ENCODE measurements at regions not wholly inside any gene's neighbourhood (a gene's known extent, or its start where the extent isn't known, plus 50 kb on each side); places are given as distances from the start of the nearest gene placed in this dataset.

DNA sequence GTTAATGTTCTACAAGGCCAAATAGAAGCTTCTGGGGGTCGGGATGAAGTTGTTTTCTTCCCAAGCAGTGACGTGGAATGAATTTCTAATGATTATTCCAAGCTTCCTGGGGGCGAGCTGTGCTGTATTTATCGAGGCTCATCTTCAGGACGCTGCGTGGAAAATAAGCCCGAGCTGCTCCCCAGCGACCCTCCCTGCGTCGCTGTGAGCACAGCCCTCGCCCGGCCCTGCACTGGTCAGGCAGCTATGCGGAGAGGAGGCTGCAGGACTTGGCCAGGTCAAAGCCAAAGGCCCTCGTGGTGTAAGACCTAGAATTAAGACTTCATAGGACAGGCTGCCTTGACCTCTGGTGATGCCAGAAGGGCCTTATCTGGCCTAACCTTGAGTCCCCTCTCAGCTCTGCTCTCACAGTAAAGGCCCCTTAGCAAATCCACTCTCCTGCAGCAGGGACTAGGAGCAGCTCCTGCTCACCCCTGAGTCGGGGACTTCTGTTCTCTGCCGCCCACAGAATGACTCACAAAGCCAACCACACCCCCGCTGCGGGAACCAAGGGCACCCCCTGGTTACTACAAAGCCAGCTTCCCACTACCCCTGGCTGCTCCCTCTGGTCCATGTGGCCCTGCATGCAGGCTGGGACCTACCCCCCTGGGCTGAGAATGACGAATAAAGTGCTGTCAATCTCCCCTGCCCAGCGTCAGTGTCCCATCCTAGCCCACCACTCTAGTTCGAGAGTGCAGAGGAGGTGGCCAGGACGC is 501.6 kb downstream of the TCERG1L start:
- FAIRE-seq, result no peak

DNA sequence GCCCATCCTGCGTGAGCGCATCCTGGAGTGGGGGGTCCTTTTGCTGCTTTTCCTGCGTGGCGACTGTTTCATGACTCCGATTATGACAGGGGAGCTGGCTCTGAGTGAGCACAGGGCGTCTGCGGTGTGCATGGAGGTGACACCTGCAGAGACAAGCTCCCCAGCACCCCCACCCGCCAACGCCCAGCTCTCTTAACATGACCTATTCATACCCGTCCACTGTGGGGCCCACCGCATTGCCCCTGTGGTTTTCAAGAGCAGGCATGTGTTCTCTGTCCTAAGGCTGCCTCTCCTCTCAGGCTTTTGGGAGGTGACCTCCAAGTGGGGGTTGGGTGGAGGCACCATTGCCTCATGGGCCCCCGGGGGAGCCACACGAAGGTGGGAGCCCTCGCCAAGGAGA is 500.7 kb downstream of the TCERG1L start:
- no peak for FAIRE-seq

DNA sequence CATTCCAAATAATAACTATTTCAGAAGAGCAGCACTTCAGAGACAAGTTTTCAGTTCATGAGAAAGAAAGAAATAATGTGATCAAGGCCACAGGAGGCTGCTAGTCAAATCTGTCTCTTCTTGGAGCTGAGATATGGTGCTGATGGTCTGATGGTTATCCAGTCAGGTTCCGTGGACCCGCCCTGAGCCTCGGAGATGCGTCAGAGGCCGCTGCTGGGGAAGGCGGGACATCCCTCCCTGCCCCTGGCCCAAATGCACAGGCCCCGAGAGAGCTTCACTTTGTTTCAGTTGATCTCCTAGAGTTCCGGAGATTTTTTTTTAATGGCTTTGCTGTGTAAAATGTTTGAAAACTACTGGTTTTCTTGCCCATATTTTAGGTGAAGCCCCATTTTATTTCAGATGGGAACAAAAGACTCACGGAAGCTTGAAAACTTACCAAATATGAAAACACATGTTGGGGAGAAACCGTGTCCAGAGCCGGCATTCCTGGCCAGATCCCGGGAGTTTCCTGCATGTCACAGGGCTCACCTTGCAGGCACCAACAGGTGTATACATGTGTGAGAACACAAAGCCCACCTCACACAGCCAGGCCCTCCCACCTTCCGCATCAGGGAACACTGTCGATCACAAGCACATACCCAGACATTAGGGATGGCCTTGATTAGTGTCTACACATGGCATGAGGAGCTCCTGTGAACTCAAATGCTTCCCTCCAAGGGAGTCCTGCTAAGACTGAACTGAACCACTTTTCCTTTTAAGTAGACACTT is 499.0 kb downstream of the TCERG1L start:
- no peak for FAIRE-seq

DNA sequence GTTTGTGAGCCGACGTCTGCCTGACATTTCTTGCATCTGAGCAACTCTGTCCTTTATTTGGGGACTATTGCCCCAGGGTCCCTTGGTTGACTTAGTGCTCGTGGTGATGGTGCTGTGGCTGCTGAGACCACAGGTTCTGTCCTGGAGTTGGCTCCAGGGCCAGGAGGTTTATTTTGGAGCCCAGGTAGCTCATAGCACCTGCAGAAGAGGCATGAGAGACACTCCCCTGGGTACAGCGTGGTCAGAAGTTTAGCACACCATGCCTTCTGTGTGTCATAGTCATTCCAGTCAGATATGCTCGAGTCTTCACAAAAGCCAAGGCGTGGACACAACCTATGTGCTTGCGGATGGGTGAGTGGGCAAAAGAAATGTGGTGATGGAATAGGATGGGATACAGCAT is 496.9 kb downstream of the TCERG1L start:
- FAIRE-seq, result no peak

- FAIRE-seq, result no peak
These were observed 495.2 kb downstream of the TCERG1L start for GRCh38 chr10:130816116-130816901.

DNA sequence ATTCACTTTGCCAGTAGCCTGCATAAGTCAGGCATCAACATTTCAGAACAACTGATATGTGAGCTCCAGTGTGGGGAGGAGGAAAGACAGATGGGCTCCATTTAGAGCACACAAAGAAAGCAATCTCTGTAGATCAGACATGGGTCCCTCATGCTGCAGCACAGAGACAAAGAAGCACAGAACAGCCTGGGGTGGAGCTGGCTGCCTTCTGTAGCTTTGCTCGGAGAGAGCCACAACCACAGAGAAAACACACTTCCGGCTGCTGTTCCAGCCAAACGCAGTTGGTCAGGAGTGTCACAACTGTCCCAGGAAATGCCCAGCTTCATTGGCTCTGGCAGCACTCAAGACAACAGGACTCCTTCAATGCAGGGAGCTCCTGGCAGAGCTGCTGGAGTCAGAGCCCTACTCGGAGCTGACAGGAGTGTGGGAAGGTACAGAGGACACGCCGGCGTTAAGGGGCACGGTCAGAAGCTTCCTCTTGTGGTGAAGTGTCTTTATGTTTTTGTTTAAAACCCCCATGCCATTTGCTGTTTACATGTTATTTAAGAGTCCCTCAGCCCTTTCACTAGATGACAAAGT is 494.4 kb downstream of the TCERG1L start:
- no peak for FAIRE-seq

DNA sequence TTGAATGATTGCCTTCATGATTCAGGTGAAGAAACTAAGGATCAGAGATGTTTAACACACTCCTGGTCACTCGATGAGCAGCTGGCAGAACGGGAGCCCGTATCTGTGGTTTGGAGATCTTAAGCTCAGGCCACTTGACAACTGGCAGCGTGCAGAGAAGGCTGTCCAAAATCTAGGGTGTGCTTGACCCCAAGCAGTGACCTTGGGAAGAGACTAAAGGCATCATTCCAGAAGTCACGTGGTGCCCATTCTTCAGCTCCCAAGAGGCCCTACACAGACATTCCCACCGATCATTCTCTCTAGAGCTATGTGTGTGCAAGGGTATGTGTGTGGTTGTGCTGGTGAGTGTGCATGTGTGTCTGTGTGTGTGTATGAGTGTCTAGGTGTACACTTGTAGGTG is 493.8 kb downstream of the TCERG1L start:
- FAIRE-seq, result no peak

GRCh38 chr10:130820880-130821482 is 490.5 kb downstream of the TCERG1L start:
- no peak for FAIRE-seq

GRCh38 chr10:130824230-130825014 is 487.1 kb downstream of the TCERG1L start:
- FAIRE-seq, result no peak

DNA sequence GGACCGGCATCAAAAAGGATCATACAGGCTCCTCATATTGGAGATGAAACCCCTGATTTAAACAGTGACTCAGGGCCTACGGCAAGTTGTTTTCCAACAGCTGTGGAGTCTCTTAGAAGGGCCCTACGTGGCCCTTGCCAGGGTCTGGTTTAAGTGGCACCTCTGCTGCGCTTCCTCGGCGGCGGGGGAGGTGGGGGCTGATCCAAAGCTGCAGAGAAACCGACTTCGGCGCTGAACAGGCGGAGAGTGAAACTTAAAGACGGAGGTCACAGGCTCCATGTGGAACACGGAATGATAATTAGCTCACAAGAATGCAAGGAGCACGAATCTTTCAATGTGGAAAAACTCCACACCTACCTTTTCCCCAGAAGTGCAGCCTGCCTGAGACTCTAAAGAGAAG is 477.9 kb downstream of the TCERG1L start:
- FAIRE-seq, result no peak

- FAIRE-seq, result no peak
These were observed 477.4 kb downstream of the TCERG1L start for GRCh38 chr10:130834170-130834569.

DNA sequence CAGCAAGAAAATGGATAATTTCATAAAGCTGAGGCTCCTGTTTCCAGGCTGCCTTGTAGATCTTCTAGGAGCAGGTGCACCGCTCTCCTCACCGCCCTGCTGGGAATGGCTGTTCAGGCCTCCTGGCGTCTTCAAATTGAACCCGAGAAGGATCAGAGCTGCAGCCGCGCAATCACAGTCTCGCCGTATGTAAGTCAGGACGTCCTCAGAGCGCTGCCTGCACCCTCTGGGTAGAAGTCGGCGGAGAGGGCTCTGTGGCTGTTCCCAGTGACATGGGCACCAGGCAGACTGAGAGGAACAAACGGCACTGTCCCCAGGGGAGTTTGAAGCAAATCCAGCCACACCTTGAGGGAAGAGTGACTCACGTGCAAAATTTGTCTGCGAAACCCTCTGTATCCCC is 476.9 kb downstream of the TCERG1L start:
- no peak for FAIRE-seq

- no peak for FAIRE-seq
These were observed 476.5 kb downstream of the TCERG1L start for GRCh38 chr10:130835068-130835467.

GRCh38 chr10:130836344-130836743 is 475.2 kb downstream of the TCERG1L start:
- FAIRE-seq, result no peak

DNA sequence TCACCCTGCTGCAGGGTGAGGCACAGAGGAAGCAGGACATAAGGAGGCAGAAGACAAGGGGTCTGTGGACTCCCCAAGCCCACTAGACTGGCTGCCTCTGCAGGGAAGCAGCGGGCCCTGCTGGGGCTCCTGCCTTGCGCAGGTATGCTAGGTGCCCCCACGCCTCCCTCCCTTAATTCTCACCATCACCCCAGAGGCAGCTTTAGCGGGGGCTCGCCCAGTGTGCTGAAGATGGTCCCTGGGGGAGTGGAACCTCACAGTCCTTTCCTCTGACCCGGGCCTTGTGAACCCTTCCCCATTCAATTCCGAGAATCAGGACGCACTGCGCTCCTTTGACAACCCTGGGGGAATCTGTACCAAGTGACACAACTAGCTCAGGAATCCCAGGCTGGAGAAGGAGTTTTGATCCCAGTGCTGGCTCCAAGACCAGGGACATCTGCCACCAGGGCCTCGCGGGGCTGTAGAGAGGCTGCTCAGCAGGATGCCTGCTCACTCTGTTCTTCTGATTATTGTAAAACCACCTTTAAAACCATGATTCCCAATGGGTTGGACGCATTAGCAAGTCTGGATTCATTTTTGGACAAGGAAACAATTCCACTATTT is 468.4 kb downstream of the TCERG1L start:
- FAIRE-seq, result no peak

DNA sequence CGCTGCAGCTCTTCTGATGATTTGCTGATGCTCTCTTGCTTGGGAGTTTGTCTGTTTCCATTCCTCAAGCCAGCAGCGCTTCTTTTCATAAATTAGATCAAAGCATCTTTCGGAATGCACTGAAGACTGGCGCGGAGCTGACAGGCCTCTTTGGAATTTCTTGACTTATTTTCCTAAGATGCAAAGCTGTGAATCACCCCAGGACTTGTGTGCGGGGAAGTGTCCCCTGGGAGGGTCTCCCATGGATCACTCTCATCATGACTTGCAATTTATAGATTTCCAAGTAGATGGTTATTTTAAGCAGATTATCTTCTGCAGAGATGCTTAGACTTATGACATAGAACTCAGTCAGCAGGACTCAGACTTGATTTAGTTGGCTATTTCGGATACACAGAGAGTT is 467.2 kb downstream of the TCERG1L start:
- FAIRE-seq, result no peak

DNA sequence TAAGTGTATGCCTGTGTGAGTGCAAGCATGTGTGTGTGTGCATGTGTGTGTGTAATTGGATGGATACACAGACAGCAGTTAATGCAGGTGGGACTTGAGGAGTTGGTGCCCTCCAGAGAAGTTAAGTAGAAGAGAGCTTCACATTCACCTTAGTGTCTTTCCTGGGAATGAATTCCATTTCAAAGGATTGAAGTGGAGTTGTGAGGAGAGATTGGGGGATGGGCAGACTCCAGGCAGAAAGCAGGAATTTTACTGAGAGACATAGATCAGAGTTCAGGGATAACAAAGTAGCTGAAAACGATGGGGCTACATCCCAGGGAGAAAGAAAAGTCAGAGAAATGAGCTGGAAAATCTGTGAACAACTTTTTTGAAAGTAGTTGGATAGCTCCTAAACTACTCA is 464.4 kb downstream of the TCERG1L start:
- no peak for FAIRE-seq

DNA sequence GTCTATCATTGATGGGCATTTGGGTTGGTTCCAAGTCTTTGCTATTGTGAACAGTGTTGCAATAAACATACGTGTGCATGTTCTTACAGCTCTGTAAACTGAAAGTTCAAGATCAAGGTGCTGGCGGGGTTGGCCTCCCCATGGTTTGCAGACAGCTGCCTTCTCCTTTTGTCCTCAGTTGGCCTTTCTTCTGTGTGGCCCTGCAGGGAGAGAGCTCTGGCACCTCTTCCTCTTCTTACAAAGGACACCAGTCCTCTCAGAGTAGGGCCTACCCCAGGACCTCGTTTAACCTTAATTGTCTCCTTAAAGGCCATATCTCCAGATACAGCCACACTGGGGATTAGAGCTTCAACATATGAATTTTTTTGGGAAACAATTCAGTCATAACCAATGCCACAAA is 462.7 kb downstream of the TCERG1L start:
- FAIRE-seq, result no peak

- no peak for FAIRE-seq
These were observed 457.4 kb downstream of the TCERG1L start for GRCh38 chr10:130854151-130854550.

GRCh38 chr10:130857631-130858295 is 453.8 kb downstream of the TCERG1L start:
- FAIRE-seq, result no peak

GRCh38 chr10:130858626-130859025 is 452.9 kb downstream of the TCERG1L start:
- no peak for FAIRE-seq

Measured in A204.1 (cell line).